Keratinocyte (primary cell): ENCODE measurements at regions not wholly inside any gene's neighbourhood (a gene's known extent, or its start where the extent isn't known, plus 50 kb on each side); places are given as distances from the start of the nearest gene placed in this dataset.

Experiments
- DNase-seq: peaks from one replicate; pipeline ENCODE4 v3.0.0-alpha.2; 2011; ENCODE audit warnings: low read depth, missing footprints, low spot score
- FAIRE-seq: peaks from 2 replicates; lab custom pipeline; 2011; peaks lifted over from hg19 to GRCh38; lab: Jason Lieb, UNC
- H2AFZ ChIP-seq: 2 replicates; pipeline ENCODE4 v1.6.0; 2012; ENCODE audit warnings: low read length, control low read depth, inconsistent platforms; ENCODE audit not compliant: control insufficient read depth
- H3K27ac ChIP-seq: 2 replicates; pipeline ENCODE4 v1.5.1; 2011; ENCODE audit warnings: low read length; ENCODE audit not compliant: control insufficient read depth, insufficient read depth
- H3K27me3 ChIP-seq: 3 replicates; pipeline ENCODE4 v1.6.0; 2011; ENCODE audit warnings: low read length; ENCODE audit not compliant: control insufficient read depth, insufficient read depth; ENCODE audit errors: extremely low read depth
- H3K36me3 ChIP-seq, 2 experiments: 2 replicates in 1 of 2; 3 replicates in 1 of 2; pipeline ENCODE4 v1.5.1; 2011; ENCODE audit warnings: low read length in 2 of 2, mild to moderate bottlenecking in 1 of 2; ENCODE audit not compliant: control insufficient read depth in 2 of 2, insufficient read depth in 2 of 2; ENCODE audit errors: extremely low read depth in 1 of 2
- H3K4me1 ChIP-seq: 3 replicates; pipeline ENCODE4 v1.5.1; 2011; ENCODE audit warnings: low read length; ENCODE audit not compliant: control insufficient read depth, insufficient read depth; ENCODE audit errors: extremely low read depth
- H3K4me2 ChIP-seq: 3 replicates; pipeline ENCODE4 v1.6.0; 2011; ENCODE audit warnings: low read depth, low read length; ENCODE audit not compliant: control insufficient read depth, insufficient read depth; ENCODE audit errors: extremely low read depth
- H3K4me3 ChIP-seq, 3 experiments: fragments of 200-600 bp in 1 of 3; sonication (generic) in 1 of 3; 2 replicates in 2 of 3; 3 replicates in 1 of 3; pipeline ENCODE4 v1.5.1; 2011 to 2016; ENCODE audit warnings: low read length in 3 of 3, mild to moderate bottlenecking in 3 of 3, control low read depth in 2 of 3, inconsistent platforms in 1 of 3, low read depth in 1 of 3, mixed read lengths in 1 of 3, mixed run types in 1 of 3, moderate library complexity in 1 of 3; ENCODE audit not compliant: control insufficient read depth in 2 of 3, insufficient read depth in 2 of 3; ENCODE audit errors: extremely low read depth in 1 of 3
- H3K79me2 ChIP-seq: 2 replicates; pipeline ENCODE4 v1.6.0; 2012; ENCODE audit warnings: low read length; ENCODE audit not compliant: control insufficient read depth, insufficient read depth
- H3K9ac ChIP-seq: 3 replicates; pipeline ENCODE4 v1.6.0; 2011; ENCODE audit warnings: low read length; ENCODE audit not compliant: control insufficient read depth, insufficient read depth; ENCODE audit errors: extremely low read depth
- H3K9me1 ChIP-seq: 3 replicates; pipeline ENCODE4 v1.6.0; 2011; ENCODE audit warnings: low read length; ENCODE audit not compliant: control insufficient read depth, insufficient read depth; ENCODE audit errors: extremely low read depth
- H3K9me3 ChIP-seq: 2 replicates; pipeline ENCODE4 v1.5.1; 2012; ENCODE audit warnings: low read depth, low read length; ENCODE audit not compliant: control insufficient read depth
- H4K20me1 ChIP-seq: 3 replicates; pipeline ENCODE4 v1.6.0; 2011; ENCODE audit warnings: low read length; ENCODE audit not compliant: control insufficient read depth, insufficient read depth; ENCODE audit errors: extremely low read depth
- CTCF ChIP-seq, 3 experiments: IDR thresholded peaks in 1 of 3; conservative IDR thresholded peaks in 1 of 3; optimal IDR thresholded peaks in 1 of 3; 2 replicates in 2 of 3; 3 replicates in 1 of 3; pipeline versions ENCODE3 to v1.5.1; 2011; ENCODE audit warnings: low read length in 3 of 3, mild to moderate bottlenecking in 3 of 3, moderate library complexity in 2 of 3, control low read depth in 1 of 3, inconsistent platforms in 1 of 3; ENCODE audit not compliant: insufficient read depth in 2 of 3; ENCODE audit errors: extremely low read depth in 1 of 3
- EZH2 ChIP-seq: IDR thresholded peaks from one replicate; pipeline ENCODE4 v1.6.1; 2012; ENCODE audit warnings: inconsistent platforms, mild to moderate bottlenecking, low read length, moderate library complexity
- dilution Hi-C: fragments of 300-500 bp; cut with MboI; formaldehyde crosslinking; loops from one replicate; pipeline ENCODE4 v1.7.0; 2020; ENCODE audit warnings: low sequenced_read_pairs; ENCODE audit not compliant: extremely low pct_ligation_motif_present

GRCh38 chr9:25773805-25774204 lies 95.6 kb upstream of the TUSC1 start:
- H3K9me3 ChIP-seq = no peaks in the 10 kb centered on the region
- H3K27me3 ChIP-seq = no peaks in the 10 kb centered on the region
- no peaks in the 10 kb centered on the region for H3K9me1 ChIP-seq
- H3K36me3 ChIP-seq = no peaks in the 10 kb centered on the region
- no peaks in the 10 kb centered on the region for H4K20me1 ChIP-seq
- no peak overlapping the region for H3K4me3 ChIP-seq
- no peak overlapping the region for H2AFZ ChIP-seq
- no peaks in the 10 kb centered on the region for H3K79me2 ChIP-seq
- no peak overlapping the region for H3K4me2 ChIP-seq
- H3K4me1 ChIP-seq = no peaks in the 10 kb centered on the region
- no peak overlapping the region for H3K9ac ChIP-seq
- FAIRE-seq (no peak), DNase-seq (no peak)
- dilution Hi-C loops = no loop called here
- TF ChIP-seq EZH2 (no peak), CTCF (optimal IDR thresholded peaks at IDR 0.05 in 1 of 3, IDR thresholded peaks at IDR 0.05 in 1 of 3, conservative IDR thresholded peaks at IDR 0.05 in 1 of 3; ENCODE audit: extremely low read depth in 1 of 3, insufficient read depth in 2 of 3, low read length in 3 of 3) (no peak)
- no peak overlapping the region for H3K27ac ChIP-seq

- dilution Hi-C loops = no loop called here
- no peak overlapping the region for H2AFZ ChIP-seq
- no peak for DNase-seq
- H3K9me3 ChIP-seq = no peaks in the 10 kb centered on the region
- H3K4me2 ChIP-seq = no peak overlapping the region
- TF ChIP-seq EZH2 (no peak), CTCF (optimal IDR thresholded peaks at IDR 0.05 in 1 of 3, IDR thresholded peaks at IDR 0.05 in 1 of 3, conservative IDR thresholded peaks at IDR 0.05 in 1 of 3; ENCODE audit: extremely low read depth in 1 of 3, insufficient read depth in 2 of 3, low read length in 3 of 3) (no peak)
- H3K4me3 ChIP-seq = no peak overlapping the region
- no peaks in the 10 kb centered on the region for H4K20me1 ChIP-seq
- no peak overlapping the region for H3K27ac ChIP-seq
- H3K36me3 ChIP-seq = no peaks in the 10 kb centered on the region
- no peaks in the 10 kb centered on the region for H3K4me1 ChIP-seq
- H3K9me1 ChIP-seq = no peaks in the 10 kb centered on the region
- FAIRE-seq = no peak
- no peaks in the 10 kb centered on the region for H3K27me3 ChIP-seq
- no peak overlapping the region for H3K9ac ChIP-seq
- H3K79me2 ChIP-seq = no peaks in the 10 kb centered on the region
These were observed 77.7 kb upstream of the TUSC1 start for GRCh38 chr9:25755951-25756350.
